ENCODE measurements at regions not wholly inside any gene's neighbourhood (a gene's known extent, or its start where the extent isn't known, plus 50 kb on each side); places are given as distances from the start of the nearest gene placed in this dataset.

DNA sequence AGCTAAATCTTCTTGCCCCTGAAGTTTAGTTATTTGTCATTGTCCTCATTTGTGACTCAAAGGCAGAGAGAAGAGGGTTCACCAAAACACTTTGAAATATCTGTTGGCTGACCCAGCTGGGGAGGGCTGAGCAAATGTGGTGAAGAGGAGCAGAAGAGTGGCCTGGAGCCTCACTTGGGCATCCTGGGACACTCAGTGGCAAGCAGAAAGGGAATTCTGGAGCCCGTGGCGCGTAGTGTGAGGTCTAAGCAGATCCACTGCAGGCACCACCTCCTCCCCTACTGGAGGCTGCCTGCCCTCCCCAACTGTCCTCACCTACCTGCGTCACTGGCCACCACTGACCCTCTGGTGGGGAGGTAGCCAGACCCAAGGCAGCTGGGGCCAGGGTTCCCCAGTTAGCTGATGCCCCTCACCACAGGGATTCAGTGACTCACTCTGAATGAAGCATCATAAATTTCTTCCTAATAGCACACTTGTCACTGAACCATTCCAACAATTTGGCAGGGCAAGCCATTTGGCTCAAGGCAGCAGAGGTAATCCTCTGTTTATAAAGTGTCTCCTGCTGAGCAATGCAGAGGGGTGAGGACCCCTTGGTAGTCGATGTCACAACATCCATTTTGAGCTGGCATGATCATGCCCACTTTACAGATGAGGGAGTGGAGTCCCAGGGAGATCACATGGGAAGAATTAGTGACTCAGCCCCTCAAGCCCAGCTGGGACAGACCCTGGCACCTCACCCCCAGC lies 80.3 kb downstream of the NENF start:
- no peaks in the 10 kb centered on the region for H3K36me3 ChIP-seq (replicated peaks in 1 of 2; ENCODE audit: control insufficient read depth in 1 of 2, insufficient read depth in 2 of 2, low read length in 2 of 2)
- no peak overlapping the region for H3K27ac ChIP-seq (ENCODE audit: low read depth in 1 of 2, low read length in 2 of 2)
- H3K4me1 Mint-ChIP-seq: peaks cover 13% of the 10 kb centered on the region
- intact Hi-C loops (cut with micrococcal nuclease): no loop called here
- peaks cover 10 to 12% of the 10 kb centered on the region in 2 donors for H3K4me1 ChIP-seq (ENCODE audit: control insufficient read depth in 1 of 2, insufficient read depth in 2 of 2, low read length in 2 of 2)
- H3K4me3 ChIP-seq (replicated peaks in 1 of 3; ENCODE audit: low read depth in 2 of 3, low read length in 3 of 3): no peak overlapping the region
- no peaks in the 10 kb centered on the region for H4K20me1 ChIP-seq (ENCODE audit: insufficient read depth, low read length)
- H3K27me3 Mint-ChIP-seq (ENCODE audit: low read depth in 3 of 3): peaks cover 61 to 78% (median 75%) of the 10 kb centered on the region in 3 donors
- peak in 1 of 3 donors; percentile 44 for DNase-seq
- no peak overlapping the region for H3K4me2 ChIP-seq (replicated peaks; ENCODE audit: extremely low read depth, low read length, poor library complexity, severe bottlenecking)
- H3K9ac ChIP-seq (ENCODE audit: insufficient read depth, low read length, poor library complexity, severe bottlenecking): no peak overlapping the region
- WGBS (ENCODE audit: insufficient coverage): 40% methylated on average over 2 of the region's 5 CpGs
- TF ChIP-seq CTCF (IDR thresholded peaks at IDR 0.05): no peak
- H3K79me2 ChIP-seq (ENCODE audit: insufficient read depth, low read length): no peaks in the 10 kb centered on the region
- H3K9me3 Mint-ChIP-seq: peaks cover 0 to 24% (median 2%) of the 10 kb centered on the region in 7 donors
- H3K36me3 Mint-ChIP-seq: peaks cover 0 to 12% of the 10 kb centered on the region in 2 donors
- peak overlapping the region in 1 of 2 donors; percentile 88 for H3K4me3 Mint-ChIP-seq
- peaks cover 37 to 59% of the 10 kb centered on the region in 2 donors for H3K27me3 ChIP-seq (ENCODE audit: control insufficient read depth in 2 of 2, insufficient read depth in 2 of 2, low read length in 2 of 2)
- no peak overlapping the region for H2AFZ ChIP-seq (ENCODE audit: insufficient read depth, low read depth, low read length, poor library complexity, severe bottlenecking)
- no peaks in the 10 kb centered on the region for H3K9me3 ChIP-seq (replicated peaks in 1 of 2; ENCODE audit: control insufficient read depth in 1 of 2, insufficient read depth in 1 of 2, low read length in 2 of 2)
- peak overlapping the region in 4 of 7 donors; percentile 26 to 86 (median 62) for H3K27ac Mint-ChIP-seq

DNA sequence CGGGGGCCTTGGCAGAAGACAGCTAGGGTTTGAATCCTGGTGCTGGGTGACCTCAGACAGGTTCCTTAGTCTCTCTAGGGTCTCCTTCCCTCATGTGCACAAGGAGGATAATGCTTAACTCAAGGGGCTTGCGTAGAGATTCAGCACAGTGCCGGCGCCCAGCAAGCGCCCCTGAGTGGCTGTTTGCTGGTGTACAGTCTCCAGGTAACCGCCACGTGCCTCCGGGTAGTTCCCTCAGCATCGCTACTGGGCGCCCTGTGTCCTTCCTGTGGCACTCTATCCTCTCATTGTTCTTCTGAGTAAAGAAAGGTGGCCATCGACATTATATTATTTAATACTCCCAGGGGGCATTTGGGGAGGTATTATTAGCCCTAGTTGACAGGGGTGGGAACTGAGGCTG lies 80.9 kb downstream of the NENF start:
- Mint-ChIP-seq H3K27ac (peak overlapping the region in 1 of 7 donors; percentile 32), H3K4me3 (peak overlapping the region in 1 of 2 donors; percentile 88), H3K9me3 (peaks cover 0 to 24% (median 2%) of the 10 kb centered on the region in 7 donors), H3K4me1 (peaks cover 13% of the 10 kb centered on the region), H3K27me3 (ENCODE audit: low read depth in 3 of 3) (peaks cover 61 to 78% (median 75%) of the 10 kb centered on the region in 3 donors), H3K36me3 (peaks cover 0 to 12% of the 10 kb centered on the region in 2 donors)
- H3K27me3 ChIP-seq (ENCODE audit: control insufficient read depth in 2 of 2, insufficient read depth in 2 of 2, low read length in 2 of 2): peaks cover 37 to 59% of the 10 kb centered on the region in 2 donors
- intact Hi-C loops (cut with micrococcal nuclease): no loop called here
- no peak for DNase-seq
- no peaks in the 10 kb centered on the region for H3K79me2 ChIP-seq (ENCODE audit: insufficient read depth, low read length)
- no peak overlapping the region for H3K4me3 ChIP-seq (replicated peaks in 1 of 3; ENCODE audit: low read depth in 2 of 3, low read length in 3 of 3)
- H3K9me3 ChIP-seq (replicated peaks in 1 of 2; ENCODE audit: control insufficient read depth in 1 of 2, insufficient read depth in 1 of 2, low read length in 2 of 2): no peaks in the 10 kb centered on the region
- no peaks in the 10 kb centered on the region for H4K20me1 ChIP-seq (ENCODE audit: insufficient read depth, low read length)
- H3K27ac ChIP-seq (ENCODE audit: low read depth in 1 of 2, low read length in 2 of 2): no peak overlapping the region
- WGBS (ENCODE audit: insufficient coverage): 82% methylated on average over 7 of the region's 11 CpGs
- H3K4me2 ChIP-seq (replicated peaks; ENCODE audit: extremely low read depth, low read length, poor library complexity, severe bottlenecking): no peak overlapping the region
- H2AFZ ChIP-seq (ENCODE audit: insufficient read depth, low read depth, low read length, poor library complexity, severe bottlenecking): peak overlapping the region; percentile 70
- no peak overlapping the region for H3K9ac ChIP-seq (ENCODE audit: insufficient read depth, low read length, poor library complexity, severe bottlenecking)
- no peaks in the 10 kb centered on the region for H3K36me3 ChIP-seq (replicated peaks in 1 of 2; ENCODE audit: control insufficient read depth in 1 of 2, insufficient read depth in 2 of 2, low read length in 2 of 2)
- H3K4me1 ChIP-seq (ENCODE audit: control insufficient read depth in 1 of 2, insufficient read depth in 2 of 2, low read length in 2 of 2): peaks cover 10 to 12% of the 10 kb centered on the region in 2 donors
- TF ChIP-seq CTCF (IDR thresholded peaks at IDR 0.05): no peak

Measured in CD14-positive monocyte (primary cell).